GM19397 (cell line): ENCODE measurements at regions not wholly inside any gene's neighbourhood (a gene's known extent, or its start where the extent isn't known, plus 50 kb on each side); places are given as distances from the start of the nearest gene placed in this dataset.
"Not testable (repeated sequence)": the region's sequence is repeated elsewhere in the genome, so short reads cannot be mapped to it uniquely, and the experiment has no call there.

Experiments
- ATAC-seq: cut with Tn5 transposase; IDR thresholded peaks from one replicate; pipeline ENCODE4 v1.9.1; 2021; ENCODE audit warnings: mild to moderate bottlenecking, moderate library complexity; ENCODE audit not compliant: unreplicated experiment

DNA sequence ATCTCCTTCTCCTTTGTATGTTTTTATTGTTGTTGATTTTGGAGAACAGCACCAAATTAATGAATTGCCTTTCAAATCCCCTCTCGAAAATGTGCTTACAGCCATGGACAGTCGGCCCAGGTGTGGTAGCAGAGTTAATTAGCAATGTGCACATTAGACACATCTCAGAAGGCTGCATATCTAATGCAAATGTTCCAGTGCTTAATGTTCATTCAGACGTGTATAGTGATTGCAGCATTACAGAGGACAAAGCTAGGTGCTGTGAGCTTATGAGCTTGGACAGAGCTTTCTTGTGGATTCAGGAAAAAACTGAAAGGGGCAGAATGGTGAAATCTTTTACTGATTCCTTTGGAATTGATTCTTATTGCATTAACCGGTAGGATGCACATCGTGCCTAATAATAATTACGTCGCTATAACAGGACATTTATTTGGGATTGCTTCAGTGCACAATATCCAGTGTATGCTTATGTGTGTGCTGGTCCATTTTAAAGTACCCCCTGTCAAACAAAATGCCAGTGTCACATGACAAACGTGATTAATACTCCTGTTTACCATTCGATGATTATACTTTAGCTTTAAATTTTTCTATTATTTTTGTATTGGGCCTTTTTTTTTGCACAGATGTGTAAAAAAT is 552.9 kb upstream of the EPHA5 start:
- no peak for ATAC-seq

DNA sequence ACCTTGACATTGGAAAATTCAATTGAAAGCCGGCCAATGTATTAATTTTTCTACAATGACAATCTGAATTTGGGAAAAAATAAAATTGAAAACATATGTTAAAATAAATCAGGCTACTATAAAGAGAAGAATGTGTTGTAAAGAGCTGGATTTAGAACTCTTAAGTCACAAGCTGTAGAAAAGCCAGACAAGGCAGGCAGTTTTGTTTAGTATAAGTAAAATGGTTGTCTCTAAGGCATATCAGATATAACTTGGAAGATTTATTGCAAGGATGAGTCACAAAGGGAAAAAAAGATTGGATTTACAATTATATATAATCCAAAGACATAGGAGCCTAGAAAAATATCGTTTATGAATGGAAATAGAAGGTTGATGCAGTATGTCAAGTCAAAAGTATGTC is 549.1 kb upstream of the EPHA5 start:
- ATAC-seq: no peak

DNA sequence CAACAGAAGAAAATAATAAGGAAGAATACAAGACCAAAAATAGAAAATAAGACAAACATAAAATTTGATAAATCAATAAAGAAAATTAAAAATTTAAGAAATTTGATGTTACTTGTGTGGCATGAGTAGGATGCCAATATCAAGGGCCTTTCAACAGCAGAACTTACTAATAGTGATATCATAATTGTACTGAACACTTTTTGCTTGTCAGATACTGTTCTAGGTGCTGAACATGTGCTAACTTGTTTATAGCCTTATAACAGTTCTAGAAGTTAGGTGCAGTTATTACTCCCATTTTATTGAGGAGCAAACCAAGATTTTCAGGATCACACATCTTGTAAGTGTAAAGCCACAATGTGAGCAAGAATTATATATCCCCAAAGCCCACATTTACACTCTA is 546.0 kb upstream of the EPHA5 start:
- ATAC-seq: no peak

DNA sequence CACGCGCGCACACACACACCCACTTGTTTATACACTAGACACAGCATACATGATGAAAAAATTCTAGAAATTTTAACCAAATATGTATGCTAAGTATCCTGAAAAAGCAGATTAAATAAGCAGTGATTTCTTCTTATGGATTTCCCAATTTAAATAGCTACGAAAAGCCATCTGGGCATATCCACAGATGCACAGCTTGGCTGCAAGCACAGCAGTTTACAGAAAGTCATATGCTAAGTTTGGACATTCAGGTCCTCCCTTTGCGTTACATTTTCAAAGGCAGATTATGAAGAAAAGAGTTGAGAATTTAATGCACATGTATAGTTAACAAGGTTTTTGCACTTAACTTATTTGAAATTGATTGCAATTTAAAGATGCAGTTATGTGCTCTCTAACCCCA is 542.2 kb upstream of the EPHA5 start:
- ATAC-seq: no peak

DNA sequence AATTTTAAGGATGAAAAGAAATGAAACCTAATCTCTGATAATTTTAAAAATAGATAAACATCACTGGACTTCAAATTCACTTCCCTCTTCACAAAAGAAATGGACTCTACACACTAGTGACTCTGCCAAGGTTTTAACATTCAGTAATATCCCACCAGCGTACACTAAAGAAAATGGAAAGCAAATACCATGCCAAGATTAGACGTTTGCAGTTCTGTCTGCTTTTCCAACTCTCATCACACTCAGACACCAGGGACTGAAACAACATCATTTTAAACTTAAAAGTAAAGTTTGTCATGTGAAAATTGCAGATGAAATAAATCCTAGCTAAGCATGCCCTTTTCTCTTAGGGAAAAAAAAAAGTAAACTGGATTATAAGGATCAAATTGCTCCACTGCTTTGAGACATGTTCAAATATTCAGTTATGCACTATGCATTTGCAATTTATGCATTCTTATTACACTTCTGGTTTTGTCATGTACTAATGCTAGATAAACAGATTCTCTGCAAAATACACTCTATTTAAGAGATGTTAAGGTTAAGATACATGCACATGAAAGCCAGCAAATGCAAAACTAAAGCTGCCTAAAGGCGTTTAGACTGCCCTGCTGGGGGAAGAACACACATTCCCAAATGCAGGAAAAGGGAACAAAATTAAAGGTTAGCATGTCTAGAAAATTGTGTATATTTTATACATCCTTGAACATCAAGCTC is 534.4 kb upstream of the EPHA5 start:
- ATAC-seq: no peak

DNA sequence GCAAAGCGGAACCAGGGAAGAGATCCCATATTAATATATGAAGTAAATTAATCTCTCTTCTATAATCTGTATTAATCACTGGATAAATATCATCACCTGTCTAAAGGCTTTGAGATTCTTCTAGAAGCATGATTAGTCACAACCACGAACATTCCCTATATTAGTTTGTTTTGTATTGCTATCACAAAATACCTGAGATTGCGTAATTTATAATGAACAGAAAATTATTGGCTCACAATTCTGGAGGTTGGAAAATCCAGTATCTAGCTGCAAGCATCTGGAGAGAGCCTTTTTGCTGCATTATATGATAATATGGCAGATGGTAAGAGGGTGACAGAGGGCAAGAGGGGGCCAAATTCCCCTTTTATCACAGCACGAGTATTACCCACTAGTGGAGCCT is 532.6 kb upstream of the EPHA5 start:
- ATAC-seq: no peak

DNA sequence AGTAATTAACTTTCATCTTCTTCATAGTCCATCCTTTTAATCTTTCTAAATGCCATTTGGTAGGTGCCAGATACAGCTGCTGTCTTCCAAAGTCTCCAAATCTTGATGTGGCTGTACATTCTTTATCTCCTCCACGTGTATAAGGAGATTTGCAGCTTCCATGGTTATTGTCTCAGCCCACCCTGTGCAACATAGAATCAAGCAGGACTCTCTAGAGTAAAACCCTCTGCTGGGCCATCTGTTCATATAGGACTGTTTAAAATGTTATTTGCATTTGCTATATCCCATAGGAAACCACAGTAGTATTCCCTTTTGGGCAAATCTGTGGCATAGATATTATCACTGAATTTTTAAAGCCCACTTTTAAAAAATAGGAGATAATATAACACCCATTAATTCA is 527.2 kb upstream of the EPHA5 start:
- no peak for ATAC-seq

DNA sequence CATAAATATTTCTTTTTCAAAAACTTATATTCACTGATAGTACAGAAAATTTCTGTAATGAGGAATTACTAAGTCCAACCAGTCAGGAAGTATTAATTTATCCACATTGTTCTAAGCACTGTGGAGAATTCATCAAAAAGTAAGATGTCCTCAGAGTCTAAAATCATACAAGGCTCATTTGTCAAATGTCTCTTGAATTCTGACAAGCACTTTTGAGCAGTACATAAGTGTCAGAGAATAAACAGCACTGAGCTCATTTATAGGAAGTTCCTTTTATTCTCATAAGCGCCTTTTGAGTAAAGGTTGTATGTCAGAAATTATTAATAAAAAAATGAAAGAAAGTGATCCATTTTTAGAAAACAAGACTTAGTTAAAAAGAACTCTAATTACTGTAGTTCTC is 523.2 kb upstream of the EPHA5 start:
- ATAC-seq: no peak

DNA sequence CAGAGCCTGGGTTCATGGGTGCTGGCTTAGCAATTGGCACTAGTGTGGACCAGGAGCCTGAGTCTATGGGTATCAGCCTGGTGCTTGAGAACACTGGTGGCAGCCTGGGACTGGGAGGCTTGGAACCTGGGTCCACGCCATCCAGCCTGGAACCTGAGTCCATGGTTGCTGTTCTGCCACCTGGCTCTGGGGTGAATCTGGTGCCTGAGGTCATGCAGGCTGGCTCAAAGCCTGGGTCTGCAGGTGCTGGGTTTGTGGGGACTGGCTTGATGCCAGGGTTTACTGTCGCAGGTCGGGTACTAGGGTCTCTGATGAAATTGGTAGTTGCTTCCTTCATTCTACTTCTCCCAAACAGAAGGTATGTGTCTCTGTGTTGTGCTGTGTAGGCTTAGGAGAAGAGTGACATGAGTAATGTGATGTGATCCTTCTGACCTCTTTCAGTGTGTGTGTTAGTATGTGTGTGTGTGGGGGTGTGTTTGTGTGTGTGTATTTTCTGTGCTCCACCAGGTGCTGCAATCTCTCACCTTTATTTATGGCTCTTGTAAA is 517.0 kb upstream of the EPHA5 start:
- no peak for ATAC-seq

DNA sequence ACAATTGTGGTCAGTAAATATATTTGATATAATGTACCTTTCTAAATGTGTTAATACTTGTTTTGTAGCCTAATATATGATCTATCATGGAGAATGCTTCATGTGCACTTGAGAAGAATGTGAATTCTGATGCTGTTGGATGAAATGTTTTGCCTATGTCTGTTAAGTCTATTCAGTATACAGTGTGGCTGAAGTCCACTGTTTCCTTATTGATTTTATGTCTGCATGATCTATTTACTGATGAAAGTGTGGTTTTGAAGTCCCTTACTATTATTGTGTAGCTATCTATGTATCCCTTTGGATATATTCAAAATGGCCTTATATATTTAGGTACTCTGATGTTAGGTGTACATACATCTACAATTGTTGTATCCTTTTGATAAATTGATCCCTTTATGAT is 515.8 kb upstream of the EPHA5 start:
- ATAC-seq: no peak

DNA sequence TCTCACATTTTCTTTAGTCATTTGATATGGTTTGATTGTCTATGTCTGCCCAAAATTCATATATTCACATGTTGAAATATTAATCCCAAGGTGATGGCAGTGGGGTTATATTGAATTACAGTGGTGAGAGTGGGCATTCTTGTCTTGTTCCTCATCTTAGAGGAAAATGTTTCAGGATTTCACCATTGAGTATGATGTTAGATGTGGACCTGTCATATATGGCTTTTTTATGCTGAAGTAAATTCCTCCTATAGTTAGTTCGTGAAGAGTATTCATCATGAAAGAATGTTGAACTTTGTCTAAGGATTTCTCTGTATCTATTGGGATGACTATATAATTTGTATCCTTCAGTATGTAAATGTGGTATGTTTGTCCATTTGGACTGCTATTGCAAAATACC is 512.3 kb upstream of the EPHA5 start:
- no peak for ATAC-seq

DNA sequence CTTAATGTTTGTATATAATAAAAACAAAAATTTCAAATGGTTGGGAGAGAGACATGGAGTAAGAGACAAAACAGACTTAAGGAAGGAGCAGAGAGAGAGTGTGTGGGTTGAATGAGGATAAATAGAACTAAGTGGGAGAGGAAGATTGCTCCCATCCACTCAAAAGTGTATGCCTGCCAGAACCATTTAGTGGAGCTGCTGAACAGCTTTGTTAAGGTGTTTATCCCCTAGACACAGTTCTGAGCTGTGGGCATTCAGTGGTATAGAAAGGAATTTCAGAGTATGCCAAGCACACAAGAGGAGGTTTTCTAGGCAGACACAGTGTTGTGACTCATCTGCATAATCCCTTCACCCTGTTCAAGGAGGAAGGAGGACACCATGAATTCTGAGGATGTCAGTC is 508.6 kb upstream of the EPHA5 start:
- ATAC-seq: no peak

DNA sequence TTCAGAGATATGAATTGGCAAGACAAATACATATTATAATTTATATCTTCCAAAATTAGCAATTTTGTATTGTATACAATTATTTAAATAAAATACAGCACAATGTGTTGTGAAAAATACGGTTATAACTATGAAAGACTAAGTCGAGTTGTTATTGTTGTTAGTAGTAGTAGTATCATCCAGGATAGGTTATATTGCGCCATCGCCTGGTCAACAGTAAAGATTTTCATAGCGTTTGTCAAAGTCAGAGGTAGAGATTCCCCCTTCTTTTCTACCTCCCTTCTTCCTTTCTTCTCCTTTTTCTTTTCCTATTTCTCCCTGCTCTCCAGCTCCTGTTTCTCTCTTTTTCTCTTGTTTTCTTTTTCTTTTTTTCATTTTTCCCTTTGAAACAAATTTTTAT is 499.1 kb upstream of the EPHA5 start:
- ATAC-seq: no peak

DNA sequence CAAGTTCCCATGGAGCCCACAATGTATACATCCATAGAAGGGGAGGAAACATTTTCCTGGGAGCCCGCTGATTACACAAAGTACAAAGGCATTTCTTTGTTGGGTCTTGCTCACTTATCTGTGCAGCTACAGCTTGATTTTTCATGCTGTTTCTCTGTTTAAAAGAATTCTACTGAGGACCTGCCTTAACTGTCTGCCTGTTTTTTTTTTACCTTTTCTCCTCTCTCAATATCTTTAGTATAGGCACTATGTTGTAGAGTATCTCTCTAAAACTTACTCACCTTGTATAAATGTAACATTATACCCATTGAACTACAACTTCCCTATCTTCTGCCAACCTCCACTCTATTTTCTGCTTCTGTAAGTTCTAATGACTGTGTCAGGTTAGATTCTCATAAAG is 494.6 kb upstream of the EPHA5 start:
- no peak for ATAC-seq

DNA sequence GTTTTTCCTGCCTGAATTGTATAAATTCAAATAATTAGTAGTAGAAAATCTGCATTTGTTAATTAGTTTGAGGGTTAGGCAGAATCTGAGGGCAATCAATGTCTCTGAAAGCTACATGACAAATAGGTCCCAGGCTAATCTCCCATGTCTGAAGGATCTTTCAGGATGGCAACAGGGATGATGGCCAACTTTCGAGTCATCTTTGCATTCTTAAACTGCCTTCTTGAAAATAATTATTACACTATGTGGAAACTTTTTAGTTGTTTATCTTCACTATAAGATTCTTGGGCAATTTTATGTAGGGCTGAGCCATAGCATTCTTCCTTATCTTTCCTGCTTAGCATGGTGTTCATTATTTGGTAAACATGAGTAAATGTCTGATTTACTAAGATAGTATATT is 490.3 kb upstream of the EPHA5 start:
- no peak for ATAC-seq

DNA sequence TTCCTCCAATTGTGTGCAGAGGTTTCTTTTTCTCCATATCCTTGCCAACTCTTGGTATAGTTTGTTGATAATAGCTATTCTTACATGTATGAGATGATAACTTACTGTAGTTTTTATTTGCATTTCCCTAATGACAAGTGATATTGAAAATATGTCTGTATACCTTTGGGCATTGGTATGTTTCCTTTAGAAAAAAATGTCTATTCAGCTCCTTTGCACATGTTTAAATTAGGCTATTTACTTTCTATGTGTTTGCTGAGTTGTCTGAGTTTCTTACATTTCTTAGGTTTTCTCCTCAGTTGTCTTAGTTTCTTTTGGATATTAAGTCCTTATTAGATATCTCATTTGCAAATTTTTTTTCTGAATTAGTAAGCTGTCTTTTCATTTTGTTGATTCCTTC is 487.3 kb upstream of the EPHA5 start:
- no peak for ATAC-seq

DNA sequence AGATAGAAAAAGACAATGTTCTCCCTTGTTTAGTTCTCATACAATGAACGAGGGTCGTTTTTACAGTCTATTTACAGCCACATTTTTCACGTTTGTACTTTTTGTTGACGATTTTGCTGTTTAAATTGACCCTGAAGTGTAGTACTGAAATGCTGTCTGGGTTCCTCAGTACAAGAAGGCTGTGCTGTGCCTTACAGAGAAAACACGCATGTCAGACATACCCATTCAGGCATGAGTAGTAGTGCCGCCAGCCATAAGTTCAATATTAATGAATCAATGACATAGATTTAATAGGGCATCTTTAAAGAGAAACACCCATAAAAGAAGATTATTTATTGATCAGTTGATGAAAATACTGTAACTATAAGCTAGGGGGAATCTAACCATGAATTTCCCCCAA is 459.8 kb upstream of the EPHA5 start:
- ATAC-seq: no peak

DNA sequence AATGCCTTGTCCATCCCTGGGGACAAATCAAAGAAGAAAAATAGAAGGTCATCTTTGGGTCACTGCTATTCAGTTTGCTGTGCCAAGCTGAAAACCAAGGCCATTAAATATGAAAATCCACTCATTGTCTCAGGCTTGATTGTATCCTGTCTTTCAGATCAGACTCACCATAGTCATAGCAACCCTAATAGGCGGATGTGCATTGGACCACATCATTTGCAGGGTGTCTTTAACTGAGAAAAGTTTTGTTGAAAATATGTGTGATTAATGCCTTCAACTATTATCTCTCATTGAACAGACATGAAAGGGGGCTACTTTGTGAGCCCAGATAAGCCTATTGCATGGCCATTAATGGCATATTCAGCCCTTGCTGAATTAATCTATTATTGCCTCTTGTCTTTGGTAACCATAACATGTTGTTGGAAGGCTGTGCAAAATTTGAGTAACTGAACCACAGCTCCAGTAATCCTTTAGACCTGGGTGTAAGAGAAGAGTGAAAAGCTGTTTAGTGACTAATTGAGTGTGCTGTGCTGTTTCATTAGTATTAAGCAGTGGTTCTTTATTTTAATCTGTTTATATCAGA is 453.6 kb upstream of the EPHA5 start:
- ATAC-seq: no peak

DNA sequence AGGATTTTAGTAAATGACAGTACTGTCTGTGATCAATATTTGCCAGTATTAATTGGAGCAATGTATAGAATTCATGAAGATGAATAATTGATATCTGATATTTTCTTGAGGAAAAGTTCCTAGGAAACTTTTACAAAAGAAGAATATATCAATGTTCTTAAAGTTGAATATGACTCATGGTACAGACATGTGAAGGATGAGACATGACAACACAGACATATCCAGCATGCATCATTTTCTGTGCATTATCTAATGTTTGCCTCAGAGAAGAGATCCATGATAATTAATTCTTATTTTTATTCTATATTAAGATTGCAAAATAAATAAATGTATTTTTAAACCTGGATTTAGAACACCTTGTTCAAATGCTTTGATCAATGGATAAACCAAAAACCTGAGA is 452.9 kb upstream of the EPHA5 start:
- no peak for ATAC-seq

DNA sequence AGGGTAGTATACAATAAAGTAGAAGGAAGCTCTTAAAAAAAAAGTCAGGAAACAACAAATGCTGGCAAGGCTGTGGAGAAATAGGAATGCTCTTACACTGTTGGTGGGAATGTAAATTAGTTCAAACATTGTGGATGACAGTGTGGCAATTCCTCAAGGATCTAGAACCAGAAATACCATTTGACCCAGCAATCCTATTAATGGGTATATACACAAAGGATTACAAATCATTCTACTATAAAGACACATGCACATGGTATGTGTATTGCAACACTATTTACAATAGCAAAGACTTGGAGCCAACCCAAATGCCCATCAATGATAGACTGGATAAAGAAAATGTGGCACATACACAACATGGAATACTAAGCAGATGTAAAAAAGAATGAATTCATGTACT is 444.9 kb upstream of the EPHA5 start:
- ATAC-seq: not testable (repeated sequence)

DNA sequence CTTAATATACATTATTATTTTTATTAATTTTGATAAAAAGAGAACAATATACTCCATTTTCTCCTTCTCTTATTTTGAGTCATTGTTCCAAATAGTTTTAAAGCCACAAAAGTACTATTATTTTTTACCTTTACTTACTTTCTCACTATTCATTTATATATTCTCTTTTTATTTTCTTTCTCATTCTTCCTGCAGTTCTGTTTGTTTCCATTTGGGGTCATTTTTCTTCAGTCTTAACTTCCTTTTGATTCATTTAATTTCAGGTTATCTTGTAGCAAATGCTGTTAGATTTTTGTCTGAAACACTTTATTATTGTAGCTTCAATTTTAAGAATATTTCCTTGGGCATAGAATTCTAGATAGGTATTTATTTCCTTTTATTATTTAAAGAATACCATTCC is 438.6 kb upstream of the EPHA5 start:
- ATAC-seq: no peak

DNA sequence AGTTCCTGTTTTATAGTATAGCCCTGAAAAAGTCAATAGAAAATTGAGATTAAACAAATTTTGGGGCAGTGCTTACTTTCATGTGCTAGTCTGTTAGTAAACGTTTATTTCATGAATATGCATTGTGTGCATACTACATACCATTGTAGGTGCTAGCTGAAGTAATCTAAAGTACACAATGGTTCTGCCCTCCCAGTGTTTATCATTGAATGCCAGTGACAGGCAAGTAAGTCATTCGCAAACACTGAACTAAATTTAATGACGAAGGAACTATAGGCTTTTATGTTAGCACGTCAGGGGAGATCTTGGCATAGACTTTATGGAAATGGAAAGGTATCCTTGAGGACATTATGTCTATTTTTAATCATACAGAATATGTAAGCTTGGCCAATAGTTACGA is 426.9 kb upstream of the EPHA5 start:
- ATAC-seq: no peak
